Urinary bladder (tissue), 3 donors: ENCODE measurements at regions not wholly inside any gene's neighbourhood (a gene's known extent, or its start where the extent isn't known, plus 50 kb on each side); places are given as distances from the start of the nearest gene placed in this dataset.

ENCODE experiments used
- DNase-seq: peaks from one replicate; pipeline ENCODE4 v3.0.0-alpha.2; 2015; ENCODE audit errors: extremely low spot score
- H3K27ac ChIP-seq: one replicate; pipeline ENCODE4 v1.5.1; 2013; ENCODE audit warnings: low read depth, mild to moderate bottlenecking, moderate library complexity
- H3K36me3 ChIP-seq: one replicate; pipeline ENCODE4 v1.6.1; 2013; ENCODE audit warnings: mild to moderate bottlenecking, moderate library complexity; ENCODE audit not compliant: insufficient read depth
- H3K4me1 ChIP-seq: one replicate; pipeline ENCODE4 v1.6.1; 2013; ENCODE audit warnings: mild to moderate bottlenecking, moderate library complexity; ENCODE audit not compliant: insufficient read depth
- H3K4me3 ChIP-seq: one replicate; pipeline ENCODE4 v1.5.1; 2013; ENCODE audit warnings: low read depth, low read length
- WGBS: extraction: QIAGEN DNeasy Blood & Tissue Kit; methylation state at CpG from one replicate; pipeline ENCODE4 v1.1.7; 2013; 5-methylcytosine and 5-hydroxymethylcytosine counted together
- donor health status: healthy with polysubstance abuse.
- donor health status: healthy.

- H3K27ac ChIP-seq, result no peak overlapping the region
- H3K4me1 ChIP-seq, result no peaks in the 10 kb centered on the region
- WGBS, result 74% methylated on average over 3 of the region's 3 CpGs
Observed at GRCh38 chr2:226680719-226681118, 118.9 kb downstream of the IRS1 start.

DNA sequence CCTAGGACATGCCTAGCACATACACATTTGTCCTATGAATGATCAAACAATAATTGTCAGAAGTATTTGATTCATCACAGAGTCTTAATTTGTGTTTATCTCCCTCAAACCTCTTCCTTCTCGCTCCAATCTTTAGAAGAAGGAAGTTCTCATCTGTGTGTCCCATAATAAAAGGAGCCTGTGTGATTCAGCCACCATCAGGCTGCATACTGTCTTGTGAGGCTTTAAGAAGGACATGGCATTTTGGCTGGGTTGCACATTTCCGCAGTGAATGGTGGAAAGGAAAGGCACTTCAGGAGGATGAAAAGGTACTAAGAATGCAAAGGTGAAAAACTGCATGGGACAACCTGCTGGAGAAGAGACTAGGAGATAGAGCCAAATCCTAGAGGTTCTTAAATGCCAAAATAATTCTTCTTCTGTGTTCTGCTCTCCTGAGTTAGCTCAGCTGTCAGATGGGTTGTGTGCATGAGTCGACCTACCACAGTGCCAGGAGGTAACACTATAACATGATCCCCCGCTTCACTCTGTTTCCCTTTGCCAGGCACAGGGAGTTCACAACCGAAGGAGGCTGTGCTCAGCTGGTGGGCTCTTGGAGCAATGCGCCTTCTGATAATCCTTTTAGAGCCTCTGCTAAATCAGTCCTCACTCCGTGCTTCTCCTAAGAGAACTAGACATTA, 120.1 kb downstream of the IRS1 start:
- DNase-seq, result no peak
- no peak overlapping the region for H3K4me3 ChIP-seq
- H3K36me3 ChIP-seq, result no peaks in the 10 kb centered on the region
- no peaks in the 10 kb centered on the region for H3K4me1 ChIP-seq
- 87% methylated on average over 7 of the region's 7 CpGs for WGBS
- no peak overlapping the region for H3K27ac ChIP-seq

More at GRCh38 chr2:226680719-226681118, 118.9 kb downstream of the IRS1 start:
- Histone ChIP-seq H3K4me3 (no peak overlapping the region), H3K36me3 (no peaks in the 10 kb centered on the region)
- no peak for DNase-seq

DNA sequence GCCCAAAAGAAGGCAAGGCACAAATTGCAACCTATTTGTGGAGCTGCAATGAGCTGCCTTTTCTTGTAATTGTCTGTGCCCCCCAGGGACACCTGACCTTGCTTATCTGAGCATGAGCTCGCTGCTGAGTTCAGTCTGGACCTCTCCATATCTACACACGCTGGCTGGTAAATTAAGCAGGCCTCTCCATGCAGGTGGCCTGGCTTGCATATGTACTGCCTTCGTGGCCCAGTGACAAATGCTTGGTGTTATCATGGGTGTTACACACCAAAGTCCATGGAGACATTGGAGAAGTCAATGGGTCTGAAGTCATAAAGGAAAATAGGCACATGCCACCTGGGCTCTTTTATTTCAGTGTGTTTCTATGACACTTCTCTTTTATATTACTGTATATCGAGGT, 121.2 kb downstream of the IRS1 start:
- no peak overlapping the region for H3K4me3 ChIP-seq
- WGBS, result 88% methylated on average over 4 of the region's 4 CpGs
- no peak for DNase-seq
- no peaks in the 10 kb centered on the region for H3K4me1 ChIP-seq
- no peak overlapping the region for H3K27ac ChIP-seq
- no peaks in the 10 kb centered on the region for H3K36me3 ChIP-seq

GRCh38 chr2:226677080-226677479, 122.5 kb downstream of the IRS1 start:
- no peaks in the 10 kb centered on the region for H3K4me1 ChIP-seq
- 89% methylated on average over 4 of the region's 4 CpGs for WGBS
- no peaks in the 10 kb centered on the region for H3K36me3 ChIP-seq
- DNase-seq, result no peak
- no peak overlapping the region for H3K4me3 ChIP-seq
- no peak overlapping the region for H3K27ac ChIP-seq

GRCh38 chr2:226676618-226677017, 123.0 kb downstream of the IRS1 start:
- Histone ChIP-seq H3K4me3 (no peak overlapping the region), H3K4me1 (no peaks in the 10 kb centered on the region), H3K27ac (no peak overlapping the region), H3K36me3 (no peaks in the 10 kb centered on the region)
- DNase-seq, result no peak
- 73% methylated on average over 1 of the region's 1 CpG for WGBS

DNA sequence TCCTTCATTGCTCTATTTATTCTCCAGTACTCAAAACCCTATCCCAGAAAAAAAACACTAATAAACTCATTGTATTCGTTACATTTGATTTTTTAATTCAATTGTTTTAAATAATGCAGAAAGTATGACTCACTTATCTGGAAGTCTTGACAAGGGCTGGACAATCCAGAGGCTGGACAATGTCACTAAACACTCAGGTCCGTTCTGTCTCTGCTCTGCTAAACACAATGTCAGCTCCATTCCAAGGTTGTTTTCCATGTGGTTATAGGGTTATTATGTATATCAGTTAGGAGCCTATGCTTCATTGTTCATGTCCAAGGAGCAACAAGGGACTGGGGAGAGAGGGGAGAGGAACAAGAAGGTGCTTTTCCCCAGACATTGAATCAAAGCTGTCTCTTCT, 125.5 kb downstream of the IRS1 start:
- H3K36me3 ChIP-seq, result no peaks in the 10 kb centered on the region
- WGBS, result 45% methylated on average over 2 of the region's 2 CpGs
- H3K4me3 ChIP-seq, result no peak overlapping the region
- no peaks in the 10 kb centered on the region for H3K4me1 ChIP-seq
- no peak for DNase-seq
- no peak overlapping the region for H3K27ac ChIP-seq

GRCh38 chr2:226673314-226673723, 126.3 kb downstream of the IRS1 start:
- H3K36me3 ChIP-seq, result no peaks in the 10 kb centered on the region
- H3K4me1 ChIP-seq, result no peaks in the 10 kb centered on the region
- no peak overlapping the region for H3K27ac ChIP-seq
- no peak overlapping the region for H3K4me3 ChIP-seq
- WGBS, result 15% methylated on average over 4 of the region's 4 CpGs
- DNase-seq, result no peak

DNA sequence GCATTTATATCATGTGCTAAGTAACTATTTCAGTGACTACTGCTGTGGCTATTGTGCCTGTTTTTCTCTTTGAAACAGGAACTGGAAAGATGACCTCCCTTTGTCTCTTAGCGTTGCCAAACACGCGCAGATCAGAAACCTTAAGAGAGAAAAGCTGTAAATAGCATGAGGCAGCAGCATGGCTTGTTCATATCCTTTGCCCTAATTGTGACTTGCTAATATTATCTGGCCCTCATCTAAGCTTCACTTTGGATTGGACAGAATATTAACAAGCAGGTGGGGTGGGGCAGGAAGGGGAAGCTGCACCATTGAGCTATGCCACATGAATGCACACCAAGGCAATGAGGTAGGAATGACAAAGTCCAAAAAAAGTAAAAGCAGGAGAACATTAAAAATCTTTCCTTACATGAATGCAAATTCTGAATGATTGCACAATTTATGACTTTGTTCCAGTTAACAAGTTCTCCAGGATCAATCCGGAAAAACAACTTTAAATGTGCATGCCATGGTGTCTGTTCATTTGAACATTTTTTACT, 128.4 kb downstream of the IRS1 start:
- no peak overlapping the region for H3K4me3 ChIP-seq
- no peaks in the 10 kb centered on the region for H3K4me1 ChIP-seq
- DNase-seq, result no peak
- no peak overlapping the region for H3K27ac ChIP-seq
- no peaks in the 10 kb centered on the region for H3K36me3 ChIP-seq
- WGBS, result 68% methylated on average over 4 of the region's 4 CpGs

DNA sequence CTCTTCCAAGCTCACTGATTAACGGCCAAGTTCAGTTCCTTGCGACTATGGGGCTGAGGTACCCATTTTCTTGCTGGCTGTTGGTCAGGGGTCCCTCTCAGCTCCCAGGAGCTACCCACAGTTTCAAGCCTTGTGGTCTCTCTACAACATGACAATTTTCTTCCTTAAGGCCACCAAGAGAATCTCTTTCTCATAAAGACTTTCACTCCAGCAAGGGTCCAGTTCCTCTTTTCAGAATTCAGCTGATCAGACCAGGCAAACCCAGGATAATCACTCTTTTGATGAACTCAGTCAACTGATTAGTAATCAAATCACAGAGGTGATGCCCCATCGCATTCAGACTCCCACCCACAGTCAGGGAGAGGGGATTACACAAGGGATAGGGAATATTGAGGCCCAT, 129.7 kb downstream of the IRS1 start:
- Histone ChIP-seq H3K36me3 (no peaks in the 10 kb centered on the region), H3K27ac (no peak overlapping the region), H3K4me1 (no peaks in the 10 kb centered on the region), H3K4me3 (no peak overlapping the region)
- no peak for DNase-seq
- 91% methylated on average over 3 of the region's 3 CpGs for WGBS

- no peaks in the 10 kb centered on the region for H3K4me1 ChIP-seq
- WGBS, result 94% methylated on average over 4 of the region's 4 CpGs
- H3K36me3 ChIP-seq, result no peaks in the 10 kb centered on the region
- H3K27ac ChIP-seq, result no peak overlapping the region
- no peak for DNase-seq
- H3K4me3 ChIP-seq, result no peak overlapping the region
Observed at GRCh38 chr2:226669249-226669648, 130.4 kb downstream of the IRS1 start.

GRCh38 chr2:226667736-226668135, 131.9 kb downstream of the IRS1 start:
- Histone ChIP-seq H3K4me1 (no peaks in the 10 kb centered on the region), H3K4me3 (no peak overlapping the region), H3K27ac (no peak overlapping the region), H3K36me3 (no peaks in the 10 kb centered on the region)
- DNase-seq, result no peak
- 68% methylated on average over 5 of the region's 5 CpGs for WGBS

DNA sequence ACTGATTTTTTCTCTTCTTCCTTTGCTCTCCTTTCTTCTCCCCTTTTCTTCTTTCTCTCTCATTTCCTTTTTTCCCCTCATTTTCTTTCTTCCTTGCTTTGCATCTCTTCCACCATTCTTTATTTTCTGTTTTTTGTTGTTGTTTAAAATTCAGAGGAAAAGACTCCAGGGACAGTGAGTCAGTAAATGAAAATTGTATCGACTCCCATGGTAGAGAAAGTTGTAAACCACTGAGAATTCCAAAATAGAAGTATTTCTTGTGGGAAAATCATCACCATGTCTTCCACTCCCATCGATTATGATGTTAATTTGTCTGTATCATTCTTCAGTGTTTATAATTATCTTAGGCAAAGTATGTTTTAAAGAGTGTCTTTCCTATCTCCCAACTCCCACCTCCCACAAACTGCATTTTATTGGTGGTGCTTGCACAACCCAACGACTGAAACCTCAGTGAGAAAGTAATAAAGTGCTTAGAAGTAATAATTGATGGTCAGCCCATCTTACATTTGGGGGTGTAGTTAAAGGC, 134.3 kb downstream of the IRS1 start:
- H3K27ac ChIP-seq, result no peak overlapping the region
- DNase-seq, result no peak
- H3K36me3 ChIP-seq, result no peaks in the 10 kb centered on the region
- peaks cover 2% of the 10 kb centered on the region for H3K4me1 ChIP-seq
- H3K4me3 ChIP-seq, result no peak overlapping the region
- WGBS, result 66% methylated on average over 3 of the region's 3 CpGs

GRCh38 chr2:226664661-226665060, 135.0 kb downstream of the IRS1 start:
- no peak overlapping the region for H3K27ac ChIP-seq
- 94% methylated on average over 2 of the region's 2 CpGs for whole genome bisulfite sequencing

DNA sequence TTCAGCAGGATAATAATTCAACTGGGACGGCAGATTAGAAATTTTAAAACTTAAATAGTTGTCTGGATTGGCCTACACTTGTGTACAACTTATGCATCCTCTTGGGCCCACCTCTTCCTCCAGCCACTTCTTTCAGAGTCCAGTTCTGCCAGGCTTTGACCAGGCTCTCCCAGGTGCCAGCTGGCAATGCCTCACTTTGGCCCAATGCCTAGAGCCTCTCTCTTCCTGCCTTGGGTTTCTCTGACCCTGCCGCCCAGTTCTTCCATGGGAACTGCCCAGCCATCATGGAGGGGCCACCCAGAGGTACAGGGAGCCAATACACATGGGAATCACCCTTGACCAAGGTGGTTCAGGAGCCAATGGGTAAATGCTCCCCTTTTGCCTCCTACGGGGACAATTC, 135.5 kb downstream of the IRS1 start:
- Histone ChIP-seq H3K4me3 (no peak overlapping the region), H3K27ac (no peak overlapping the region), H3K36me3 (no peaks in the 10 kb centered on the region), H3K4me1 (peaks cover 2% of the 10 kb centered on the region)
- 83% methylated on average over 3 of the region's 3 CpGs for WGBS
- no peak for DNase-seq

More at GRCh38 chr2:226664661-226665060, 135.0 kb downstream of the IRS1 start:
- no peaks in the 10 kb centered on the region for H3K36me3 ChIP-seq
- H3K4me3 ChIP-seq, result no peak overlapping the region
- no peak for DNase-seq
- peaks cover 2% of the 10 kb centered on the region for H3K4me1 ChIP-seq
